ENCODE measurements at regions not wholly inside any gene's neighbourhood (a gene's known extent, or its start where the extent isn't known, plus 50 kb on each side); places are given as distances from the start of the nearest gene placed in this dataset.
"Not testable (repeated sequence)": the region's sequence is repeated elsewhere in the genome, so short reads cannot be mapped to it uniquely, and the experiment has no call there.

DNA sequence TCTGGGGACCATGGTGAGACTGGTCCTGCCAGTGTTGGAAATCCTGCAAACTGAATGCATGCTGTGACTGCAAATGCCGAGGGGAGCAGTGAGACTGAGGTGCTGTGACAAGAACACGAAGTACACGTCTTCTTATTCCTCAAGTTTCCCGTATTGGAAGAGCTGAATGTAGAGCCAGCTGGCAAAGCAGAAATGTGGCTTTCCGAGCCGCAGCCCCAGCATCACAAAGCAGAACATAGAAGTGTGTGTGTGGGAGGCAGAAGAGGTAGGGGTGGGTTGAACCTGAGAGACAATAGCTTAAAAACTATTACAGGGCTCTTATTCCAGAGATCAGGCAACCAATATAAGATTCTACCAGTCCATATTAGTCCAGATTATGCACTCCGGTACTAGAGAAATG is 98.8 kb downstream of the CARTPT start:
- DNase-seq (ENCODE audit: low spot score): no peak
- TF ChIP-seq, protein P1, sequence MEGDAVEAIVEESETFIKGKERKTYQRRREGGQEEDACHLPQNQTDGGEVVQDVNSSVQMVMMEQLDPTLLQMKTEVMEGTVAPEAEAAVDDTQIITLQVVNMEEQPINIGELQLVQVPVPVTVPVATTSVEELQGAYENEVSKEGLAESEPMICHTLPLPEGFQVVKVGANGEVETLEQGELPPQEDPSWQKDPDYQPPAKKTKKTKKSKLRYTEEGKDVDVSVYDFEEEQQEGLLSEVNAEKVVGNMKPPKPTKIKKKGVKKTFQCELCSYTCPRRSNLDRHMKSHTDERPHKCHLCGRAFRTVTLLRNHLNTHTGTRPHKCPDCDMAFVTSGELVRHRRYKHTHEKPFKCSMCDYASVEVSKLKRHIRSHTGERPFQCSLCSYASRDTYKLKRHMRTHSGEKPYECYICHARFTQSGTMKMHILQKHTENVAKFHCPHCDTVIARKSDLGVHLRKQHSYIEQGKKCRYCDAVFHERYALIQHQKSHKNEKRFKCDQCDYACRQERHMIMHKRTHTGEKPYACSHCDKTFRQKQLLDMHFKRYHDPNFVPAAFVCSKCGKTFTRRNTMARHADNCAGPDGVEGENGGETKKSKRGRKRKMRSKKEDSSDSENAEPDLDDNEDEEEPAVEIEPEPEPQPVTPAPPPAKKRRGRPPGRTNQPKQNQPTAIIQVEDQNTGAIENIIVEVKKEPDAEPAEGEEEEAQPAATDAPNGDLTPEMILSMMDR (IDR thresholded peaks at IDR 0.05; ENCODE audit: extremely low read depth, missing control alignments): no peak

DNA sequence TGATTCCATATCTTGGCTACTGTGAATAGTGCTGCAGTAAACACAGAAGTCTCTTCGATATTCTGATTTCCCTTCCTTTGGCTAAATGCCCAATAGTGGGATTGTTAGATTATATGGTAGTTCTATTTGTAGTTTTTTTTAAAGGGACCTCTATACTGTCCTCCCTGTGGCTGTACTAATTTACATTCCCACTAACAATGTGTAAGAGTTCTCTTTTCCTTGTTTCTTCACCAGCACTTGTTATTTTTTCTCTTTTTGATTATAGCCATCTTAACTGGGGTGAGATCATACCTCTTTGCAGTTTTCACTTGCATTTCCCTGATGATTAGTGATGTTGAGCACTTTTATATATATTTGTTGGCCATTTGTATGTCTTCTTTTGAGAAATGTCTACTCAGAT is 102.0 kb downstream of the CARTPT start:
- DNase-seq (ENCODE audit: low spot score): no peak
- TF ChIP-seq, protein P1 (IDR thresholded peaks at IDR 0.05; ENCODE audit: extremely low read depth, missing control alignments): no peak

DNA sequence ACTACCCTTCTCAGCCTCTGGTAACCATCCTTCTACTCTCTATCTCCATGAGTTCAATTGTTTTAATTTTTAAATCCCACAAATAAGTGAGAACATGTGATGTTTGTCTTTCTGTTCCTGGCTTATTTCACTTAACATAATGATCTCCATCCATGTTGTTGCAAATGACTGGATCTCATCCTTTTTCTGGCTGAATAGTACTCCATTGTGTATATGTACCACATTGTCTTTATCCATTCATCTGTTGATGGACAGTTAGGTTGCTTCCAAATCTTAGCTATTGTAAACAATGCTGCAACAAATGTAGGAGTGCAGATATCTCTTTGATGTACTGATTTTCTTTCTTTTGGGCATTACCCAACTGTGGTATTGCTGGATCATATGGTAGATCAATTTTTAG is 103.0 kb downstream of the CARTPT start:
- not testable (repeated sequence) for DNase-seq (ENCODE audit: low spot score)

DNA sequence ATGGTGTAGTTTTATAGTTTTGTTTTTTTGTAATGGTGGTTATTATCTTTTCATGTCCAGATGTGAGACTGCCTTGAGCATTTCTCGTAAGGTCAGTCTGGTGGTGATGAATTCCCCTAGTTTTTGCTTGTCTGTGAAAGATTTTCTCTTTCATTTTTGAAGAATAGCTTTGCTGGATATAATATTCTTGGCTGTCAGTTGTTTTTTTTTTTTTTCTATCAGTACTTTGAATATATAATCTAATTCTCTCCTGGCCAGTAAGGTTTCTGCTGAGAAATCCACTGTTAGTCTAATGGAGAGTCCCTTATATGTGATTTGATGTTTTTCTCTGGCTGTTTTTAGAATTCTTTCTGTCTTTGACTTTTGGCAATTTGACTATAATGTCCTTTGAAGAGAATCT is 106.9 kb downstream of the CARTPT start:
- DNase-seq (ENCODE audit: low spot score): no peak
- TF ChIP-seq, protein P1 (IDR thresholded peaks at IDR 0.05; ENCODE audit: extremely low read depth, missing control alignments): no peak

DNA sequence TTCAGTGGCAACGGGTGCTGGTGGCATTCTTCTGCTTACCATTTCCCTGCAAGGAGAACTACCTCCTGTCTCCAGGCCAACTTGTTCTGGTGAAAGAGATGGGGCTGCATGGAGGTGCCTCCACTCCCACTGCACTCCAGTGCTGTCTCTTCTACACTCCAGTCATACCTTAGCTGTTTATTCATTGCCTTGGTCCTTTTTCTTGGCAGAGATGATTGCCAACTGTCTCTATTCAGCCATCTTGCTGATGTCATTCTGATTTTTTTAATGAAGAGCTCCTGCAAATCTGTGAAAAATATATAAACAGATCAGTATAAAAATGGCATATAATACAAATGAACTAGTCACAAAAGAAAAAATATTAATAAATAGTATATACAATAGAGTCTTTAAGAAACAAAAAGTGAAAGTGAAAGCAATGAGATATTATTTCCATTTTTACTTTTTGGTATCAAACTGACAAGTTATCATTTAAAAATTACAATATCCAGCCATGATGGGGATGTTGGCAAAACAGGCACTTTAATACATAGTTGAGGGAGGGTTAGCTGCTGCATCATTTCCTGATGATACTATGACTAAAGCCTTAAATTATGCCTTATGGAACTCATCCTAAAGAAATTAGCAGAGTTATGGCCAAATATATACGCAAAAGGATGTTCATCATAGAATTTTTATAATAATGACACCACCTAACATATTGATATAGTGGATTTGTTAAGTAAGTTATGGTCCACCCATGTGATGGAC is 109.4 kb downstream of the CARTPT start:
- no peak for DNase-seq (ENCODE audit: low spot score)

DNA sequence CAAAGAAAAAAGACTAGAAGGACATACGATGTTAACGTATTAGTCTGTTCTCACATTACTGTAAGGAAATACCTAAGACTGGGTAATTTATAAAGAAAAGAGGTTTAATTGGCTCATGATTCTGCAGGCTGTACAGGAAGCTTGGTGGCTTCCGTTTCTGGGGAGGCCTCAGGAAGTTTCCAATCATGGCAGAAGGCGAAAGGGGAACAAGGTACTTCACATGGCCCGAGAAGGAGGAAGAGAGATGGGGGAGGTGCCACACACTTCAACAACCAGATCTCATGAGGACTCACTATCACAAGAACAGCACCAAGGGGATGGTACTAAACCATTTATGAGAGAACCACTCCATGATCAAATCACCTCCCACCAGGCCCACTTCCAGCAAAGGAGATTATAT is 110.1 kb downstream of the CARTPT start:
- TF ChIP-seq, protein P1 (IDR thresholded peaks at IDR 0.05; ENCODE audit: extremely low read depth, missing control alignments): no peak
- DNase-seq (ENCODE audit: low spot score): no peak

More for the DNA sequence above, 109.4 kb downstream of the CARTPT start:
- TF ChIP-seq, protein P1 (IDR thresholded peaks at IDR 0.05; ENCODE audit: extremely low read depth, missing control alignments): no peak

DNA sequence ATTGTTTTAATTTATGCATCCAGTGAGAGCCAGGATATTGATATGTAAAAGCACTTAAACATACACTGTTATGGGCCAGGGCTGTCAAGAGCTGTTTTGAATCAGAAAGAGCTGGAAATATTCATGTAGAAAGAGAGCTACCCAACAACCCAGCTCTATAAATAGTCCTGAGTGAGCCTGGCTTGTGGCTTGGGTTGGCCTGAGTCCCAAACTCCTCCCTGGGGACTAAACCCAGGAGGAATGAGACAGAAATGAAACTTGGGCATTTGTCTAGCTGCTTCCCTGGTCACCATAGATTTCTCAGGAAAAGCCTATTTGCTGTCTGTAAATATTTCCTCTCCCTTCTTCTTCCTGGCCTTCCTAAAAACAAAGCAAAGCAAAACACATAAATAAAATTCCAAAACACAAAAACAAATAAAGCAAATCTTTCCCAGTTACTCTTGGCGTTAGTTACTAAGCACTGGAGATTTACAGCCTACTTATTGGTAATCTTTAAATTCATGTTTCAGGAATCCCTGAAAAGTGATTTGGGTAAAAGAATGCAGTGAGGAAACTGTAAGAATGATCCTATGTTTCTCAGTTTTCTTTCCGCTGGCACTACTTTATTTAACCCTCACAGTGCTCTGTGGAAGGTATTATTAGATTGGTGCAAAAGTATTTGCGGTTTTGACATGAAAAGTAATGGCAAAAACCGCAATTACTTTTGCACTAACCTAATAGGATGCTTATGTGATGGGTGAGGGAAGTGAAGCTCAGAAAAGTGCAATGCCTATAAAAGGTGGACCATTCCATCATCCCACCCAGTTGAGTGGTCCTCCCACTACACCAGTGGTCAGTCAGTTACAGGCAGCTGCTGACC is 111.8 kb downstream of the CARTPT start:
- TF ChIP-seq, protein P1 (IDR thresholded peaks at IDR 0.05; ENCODE audit: extremely low read depth, missing control alignments): no peak
- DNase-seq (ENCODE audit: low spot score): no peak

Data from GM20000 (cell line).